Right hindlimb (tissue), 1 donor: ENCODE measurements at regions not wholly inside any gene's neighbourhood (a gene's known extent, or its start where the extent isn't known, plus 50 kb on each side); places are given as distances from the start of the nearest gene placed in this dataset.
A peak's percentile ranks its signal among the peaks of the same experiment; 100 is the strongest.
"Not testable (repeated sequence)": the region's sequence is repeated elsewhere in the genome, so short reads cannot be mapped to it uniquely, and the experiment has no call there.

Source experiments
- DNase-seq: peaks from one replicate; pipeline ENCODE4 v3.0.0-alpha.2; 2018

- DNase-seq = no peak
These were observed 96.0 kb upstream of the IGFBP7 start for GRCh38 chr4:57206172-57206571.

- no peak for DNase-seq
These were observed 95.4 kb upstream of the IGFBP7 start for GRCh38 chr4:57205580-57205979.

- DNase-seq = no peak
These were observed 90.7 kb upstream of the IGFBP7 start for GRCh38 chr4:57200799-57201327.

- no peak for DNase-seq
These were observed 89.1 kb upstream of the IGFBP7 start for GRCh38 chr4:57199267-57199666.

GRCh38 chr4:57195622-57196021 is 85.4 kb upstream of the IGFBP7 start:
- DNase-seq = no peak

GRCh38 chr4:57194068-57194611 is 84.0 kb upstream of the IGFBP7 start:
- DNase-seq = peak; percentile 28

GRCh38 chr4:57193209-57193810 is 83.1 kb upstream of the IGFBP7 start:
- peak; percentile 30 for DNase-seq

- peak; percentile 60 for DNase-seq
These were observed 81.4 kb upstream of the IGFBP7 start for GRCh38 chr4:57191523-57192034.

GRCh38 chr4:57190601-57191481 is 80.7 kb upstream of the IGFBP7 start:
- no peak for DNase-seq

GRCh38 chr4:57187246-57187645 is 77.1 kb upstream of the IGFBP7 start:
- DNase-seq = no peak

- no peak for DNase-seq
These were observed 74.3 kb upstream of the IGFBP7 start for GRCh38 chr4:57184378-57185029.

GRCh38 chr4:57182132-57182874 is 72.1 kb upstream of the IGFBP7 start:
- peak; percentile 64 for DNase-seq

- DNase-seq = not testable (repeated sequence)
These were observed 63.0 kb upstream of the IGFBP7 start for GRCh38 chr4:57173136-57173535.

- no peak for DNase-seq
These were observed 61.9 kb upstream of the IGFBP7 start for GRCh38 chr4:57172065-57172464.

GRCh38 chr4:57168982-57169381 is 58.8 kb upstream of the IGFBP7 start:
- no peak for DNase-seq

- DNase-seq = peak; percentile 89
These were observed 53.6 kb upstream of the IGFBP7 start for GRCh38 chr4:57163530-57164459.

GRCh38 chr4:57162499-57163019 is 52.4 kb upstream of the IGFBP7 start:
- DNase-seq = no peak
